Stimulated activated effector memory CD8-positive, alpha-beta T cell treated with anti-CD3 and anti-CD28 coated beads, Interleukin-12 subunit alpha, Interleukin-12 subunit beta, amount 100 ng/mL, for 72 hours (primary cell): ENCODE measurements at regions not wholly inside any gene's neighbourhood (a gene's known extent, or its start where the extent isn't known, plus 50 kb on each side); places are given as distances from the start of the nearest gene placed in this dataset.

Experiments used
- ATAC-seq: fragments of 150-1000 bp; cut with Tn5 transposase; 2 replicates; pipeline ENCODE4 v1.10.0; 2021
- DNase-seq, 2 donors: peaks; one replicate each; pipeline ENCODE4 v3.0.0; 2021 to 2022; ENCODE audit warnings: low spot score in 2 of 2
- H3K27ac Mint-ChIP-seq: one replicate; pipeline ENCODE4 v1.8.0; 2022; ENCODE audit warnings: mild to moderate bottlenecking, mixed read lengths
- H3K36me3 Mint-ChIP-seq: one replicate; pipeline ENCODE4 v1.8.0; 2022; ENCODE audit warnings: mild to moderate bottlenecking, mixed read lengths
- H3K4me1 Mint-ChIP-seq: one replicate; pipeline ENCODE4 v1.8.0; 2022; ENCODE audit warnings: mixed read lengths
- H3K4me3 Mint-ChIP-seq: one replicate; pipeline ENCODE4 v1.8.0; 2022; ENCODE audit warnings: mild to moderate bottlenecking, mixed read lengths
- H3K9me3 Mint-ChIP-seq: one replicate; pipeline ENCODE4 v1.8.0; 2022; ENCODE audit warnings: mixed read lengths

DNA sequence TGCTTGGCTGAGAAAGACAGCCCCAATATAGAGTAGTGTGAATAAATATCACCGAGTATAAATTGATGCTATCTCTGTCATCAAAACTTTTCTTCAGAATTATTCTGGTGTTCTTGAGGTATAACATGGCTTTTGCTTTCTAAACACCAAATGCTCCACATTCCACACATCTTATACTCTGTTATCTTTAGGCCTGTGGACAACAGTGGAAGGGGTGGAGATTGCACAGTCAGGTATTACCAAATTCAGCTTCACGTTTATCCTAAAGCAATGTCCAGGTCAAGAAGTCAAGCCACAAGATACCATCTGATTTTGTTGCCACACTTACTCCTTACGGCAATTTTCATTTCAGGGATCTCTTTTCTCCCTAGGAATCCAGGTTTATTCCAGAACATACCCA lies 394.8 kb downstream of the SI start:
- Mint-ChIP-seq H3K4me3 (no peak overlapping the region), H3K9me3 (peaks cover 18% of the 10 kb centered on the region), H3K36me3 (no peaks in the 10 kb centered on the region), H3K4me1 (no peaks in the 10 kb centered on the region), H3K27ac (no peak overlapping the region)
- DNase-seq = no peak
- no peak for ATAC-seq

DNA sequence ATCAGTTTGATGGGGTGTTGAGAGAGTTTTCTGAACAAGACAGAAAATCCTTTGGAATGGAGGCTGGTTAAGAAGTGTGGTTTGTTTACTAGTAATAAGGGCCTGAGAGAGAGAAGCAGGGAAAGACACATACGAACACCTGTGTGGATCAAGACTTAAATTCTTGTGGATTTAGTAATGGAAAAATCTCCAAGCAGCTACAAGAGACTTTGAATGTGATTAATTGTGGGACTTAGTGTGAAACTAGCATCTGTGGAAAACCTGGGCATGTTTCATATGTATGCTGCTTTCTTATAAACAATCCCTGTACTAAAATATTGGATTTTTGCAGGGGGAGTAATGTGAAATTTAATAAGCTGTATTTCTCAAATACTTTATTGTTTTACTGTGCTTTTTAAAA lies 399.1 kb downstream of the SI start:
- Mint-ChIP-seq H3K4me1 (no peaks in the 10 kb centered on the region), H3K36me3 (no peaks in the 10 kb centered on the region), H3K4me3 (no peak overlapping the region)

DNA sequence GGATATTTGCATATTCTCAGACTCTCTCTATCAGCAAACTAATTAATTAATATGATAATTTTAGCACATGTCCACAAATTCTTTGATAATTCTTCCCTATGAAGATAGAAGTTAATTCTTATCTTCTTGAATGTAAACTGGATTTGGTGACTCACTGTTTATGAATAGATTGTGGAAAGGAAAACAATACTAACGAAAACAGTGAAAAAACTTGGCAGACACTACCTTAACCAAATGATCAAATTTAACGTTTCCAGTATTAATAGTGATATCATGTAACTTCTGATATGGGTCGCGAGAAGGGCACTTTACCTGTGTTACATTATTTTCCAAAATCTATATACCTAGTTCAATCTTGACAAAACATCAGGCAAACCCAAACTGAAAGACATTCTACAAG lies 401.0 kb downstream of the SI start:
- Mint-ChIP-seq H3K27ac (no peak overlapping the region), H3K9me3 (peaks cover 16% of the 10 kb centered on the region), H3K36me3 (no peaks in the 10 kb centered on the region), H3K4me1 (no peaks in the 10 kb centered on the region), H3K4me3 (no peak overlapping the region)
- DNase-seq (no peak), ATAC-seq (no peak)

More for the DNA sequence above, 399.1 kb downstream of the SI start:
- ATAC-seq (no peak), DNase-seq (no peak)
- Mint-ChIP-seq H3K27ac (no peak overlapping the region), H3K9me3 (peaks cover 13% of the 10 kb centered on the region)

DNA sequence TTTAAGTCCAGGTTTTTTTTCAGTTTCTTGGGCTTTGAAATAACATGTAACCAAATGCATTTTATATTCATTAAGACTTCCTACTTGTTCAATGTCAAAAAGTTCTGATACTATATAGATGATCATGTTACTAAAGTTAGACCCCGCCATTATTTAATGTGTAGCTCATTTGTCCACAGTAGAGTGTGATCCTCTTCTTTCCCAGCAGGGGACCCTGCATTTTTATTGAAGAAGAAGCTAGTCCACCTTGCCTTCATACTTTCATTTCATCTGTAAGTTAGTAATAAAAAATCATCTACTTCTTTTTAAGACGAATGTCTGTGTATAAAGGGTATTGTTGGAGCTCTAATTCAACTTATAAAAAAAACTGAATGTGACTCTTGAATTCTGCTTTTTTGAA lies 404.6 kb downstream of the SI start:
- Mint-ChIP-seq H3K4me3 (no peak overlapping the region), H3K4me1 (no peaks in the 10 kb centered on the region), H3K27ac (no peak overlapping the region), H3K9me3 (peaks cover 27% of the 10 kb centered on the region), H3K36me3 (no peaks in the 10 kb centered on the region)
- DNase-seq (no peak), ATAC-seq (no peak)

DNA sequence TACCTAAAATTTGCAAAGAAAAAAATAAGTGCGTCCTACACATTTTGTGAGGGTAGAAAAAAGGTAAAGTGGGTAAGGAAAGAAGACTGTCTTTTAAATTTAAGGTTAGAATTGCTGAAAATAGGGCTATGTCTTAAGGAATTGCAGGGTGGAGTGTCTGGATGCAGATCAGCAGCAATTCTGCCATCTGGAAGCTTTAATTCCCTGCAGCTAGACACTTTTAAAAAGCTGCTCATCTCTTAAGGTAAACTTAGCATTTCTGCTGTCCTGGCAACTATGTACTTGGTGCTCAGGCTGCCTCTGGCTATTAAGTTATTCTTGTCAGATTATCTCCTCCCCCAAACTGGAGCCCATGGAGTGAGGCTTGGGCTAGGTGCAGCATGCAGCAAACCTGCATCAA lies 420.2 kb downstream of the SI start:
- H3K36me3 Mint-ChIP-seq = no peaks in the 10 kb centered on the region

DNA sequence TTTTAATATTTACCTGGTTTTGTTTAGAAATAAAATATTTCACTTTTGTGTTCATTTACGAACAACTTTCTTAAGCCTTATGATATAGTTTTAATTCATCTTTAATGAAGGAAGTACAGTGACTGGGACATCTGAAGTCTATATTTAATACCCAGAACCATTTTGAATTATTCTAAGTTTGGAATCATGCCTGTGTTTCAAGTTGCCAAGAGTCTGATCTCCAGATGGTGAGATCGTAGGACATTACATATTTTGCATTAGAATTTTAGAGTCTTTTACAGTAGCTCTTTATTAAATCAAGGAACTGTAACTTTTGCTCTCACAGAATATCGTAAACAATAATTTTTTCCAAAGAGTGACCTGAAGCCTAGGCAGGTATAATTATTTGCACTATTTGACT lies 420.7 kb downstream of the SI start:
- H3K4me1 Mint-ChIP-seq = no peaks in the 10 kb centered on the region
- no peak for ATAC-seq
- no peak overlapping the region for H3K27ac Mint-ChIP-seq
- H3K4me3 Mint-ChIP-seq = no peak overlapping the region
- no peaks in the 10 kb centered on the region for H3K36me3 Mint-ChIP-seq
- H3K9me3 Mint-ChIP-seq = peaks cover 6% of the 10 kb centered on the region
- DNase-seq = no peak

More for the DNA sequence above, 420.2 kb downstream of the SI start:
- H3K4me1 Mint-ChIP-seq = no peaks in the 10 kb centered on the region
- DNase-seq = no peak
- no peak overlapping the region for H3K27ac Mint-ChIP-seq
- H3K9me3 Mint-ChIP-seq = peaks cover 10% of the 10 kb centered on the region
- ATAC-seq = no peak
- H3K4me3 Mint-ChIP-seq = no peak overlapping the region

DNA sequence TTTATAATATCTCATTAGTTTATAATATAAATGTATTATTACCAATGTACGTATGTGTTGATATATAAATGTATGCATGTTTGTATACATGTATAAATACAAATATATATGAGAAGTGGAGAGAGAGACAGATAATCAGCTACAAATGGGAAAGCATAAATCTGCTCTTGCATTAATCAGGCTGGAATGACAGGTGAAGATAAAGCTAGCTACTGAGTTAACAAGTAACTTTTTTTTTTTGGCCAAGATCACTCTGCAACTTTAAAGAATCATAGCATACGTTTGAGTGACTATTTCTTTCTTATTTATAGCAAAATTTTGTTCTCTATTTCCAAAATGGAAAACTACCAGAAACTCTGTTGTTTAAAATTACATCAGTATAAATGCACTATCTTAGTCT lies 422.8 kb downstream of the SI start:
- Mint-ChIP-seq H3K4me3 (no peak overlapping the region), H3K9me3 (peaks cover 17% of the 10 kb centered on the region), H3K4me1 (no peaks in the 10 kb centered on the region), H3K27ac (no peak overlapping the region), H3K36me3 (no peaks in the 10 kb centered on the region)
- ATAC-seq (no peak), DNase-seq (no peak)

DNA sequence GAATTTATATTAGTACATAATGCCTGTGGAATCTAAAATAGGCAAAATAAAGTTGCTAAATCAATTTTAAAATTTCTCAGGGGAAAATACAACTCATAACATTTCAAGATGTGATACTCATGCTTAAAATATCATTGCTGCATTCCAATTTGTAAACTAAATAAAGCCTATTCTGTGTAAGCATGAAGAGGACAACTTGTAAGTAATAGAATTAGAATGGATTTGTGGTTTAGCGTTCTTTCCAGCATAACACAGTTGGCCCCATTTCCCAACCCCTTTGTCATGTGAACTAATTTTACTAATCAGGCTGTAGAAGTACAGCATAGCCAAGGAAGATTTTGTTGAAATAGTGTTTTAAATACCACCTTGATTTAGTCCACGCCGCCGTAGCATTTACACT lies 437.2 kb downstream of the SI start:
- H3K27ac Mint-ChIP-seq = no peak overlapping the region
- no peak overlapping the region for H3K4me3 Mint-ChIP-seq

DNA sequence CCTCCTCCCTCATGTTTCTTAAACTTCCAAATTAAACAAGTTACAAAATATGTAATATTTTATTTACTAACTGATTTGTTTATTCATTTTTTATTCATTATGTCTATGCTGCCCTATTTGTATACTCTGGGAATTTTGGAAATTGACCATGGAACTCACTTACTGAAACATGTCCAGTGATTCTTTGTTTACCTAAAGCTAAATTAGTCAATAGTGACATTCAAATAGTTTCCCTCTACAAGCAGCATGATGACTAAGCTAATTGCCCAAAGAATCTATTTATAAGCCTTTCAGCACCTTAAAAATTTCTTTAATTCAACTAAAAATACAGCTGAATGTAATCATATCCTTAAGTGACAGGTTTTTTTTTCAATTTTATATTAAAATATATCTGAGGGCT lies 437.7 kb downstream of the SI start:
- DNase-seq (no peak), ATAC-seq (no peak)
- Mint-ChIP-seq H3K9me3 (peaks cover 4% of the 10 kb centered on the region), H3K27ac (no peak overlapping the region), H3K36me3 (no peaks in the 10 kb centered on the region), H3K4me1 (no peaks in the 10 kb centered on the region), H3K4me3 (no peak overlapping the region)

More for the DNA sequence above, 437.2 kb downstream of the SI start:
- DNase-seq (no peak), ATAC-seq (no peak)
- no peaks in the 10 kb centered on the region for H3K4me1 Mint-ChIP-seq
- H3K9me3 Mint-ChIP-seq = peaks cover 6% of the 10 kb centered on the region
- H3K36me3 Mint-ChIP-seq = no peaks in the 10 kb centered on the region

DNA sequence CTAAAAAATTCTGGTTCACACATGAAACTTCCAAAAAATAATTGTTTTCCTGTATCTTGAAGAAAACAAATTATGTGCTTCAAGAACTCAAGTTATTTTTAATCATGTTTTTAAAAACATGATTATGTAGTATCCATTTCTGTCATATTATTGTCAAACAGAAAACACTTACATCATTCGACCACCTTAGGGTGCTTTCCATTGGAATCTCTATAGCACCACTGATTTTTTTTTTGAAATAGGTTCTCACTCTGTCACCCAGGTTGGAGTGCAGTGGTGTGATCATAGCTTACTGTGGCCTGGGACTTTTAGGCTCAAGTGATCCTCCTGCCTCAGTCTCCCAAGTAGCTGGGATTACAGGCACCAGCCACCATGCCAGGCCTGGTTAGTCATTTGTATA lies 457.3 kb downstream of the SI start:
- Mint-ChIP-seq H3K27ac (no peak overlapping the region), H3K9me3 (peaks cover 6% of the 10 kb centered on the region), H3K4me3 (no peak overlapping the region), H3K36me3 (no peaks in the 10 kb centered on the region), H3K4me1 (no peaks in the 10 kb centered on the region)
- DNase-seq = no peak
- ATAC-seq = no peak

DNA sequence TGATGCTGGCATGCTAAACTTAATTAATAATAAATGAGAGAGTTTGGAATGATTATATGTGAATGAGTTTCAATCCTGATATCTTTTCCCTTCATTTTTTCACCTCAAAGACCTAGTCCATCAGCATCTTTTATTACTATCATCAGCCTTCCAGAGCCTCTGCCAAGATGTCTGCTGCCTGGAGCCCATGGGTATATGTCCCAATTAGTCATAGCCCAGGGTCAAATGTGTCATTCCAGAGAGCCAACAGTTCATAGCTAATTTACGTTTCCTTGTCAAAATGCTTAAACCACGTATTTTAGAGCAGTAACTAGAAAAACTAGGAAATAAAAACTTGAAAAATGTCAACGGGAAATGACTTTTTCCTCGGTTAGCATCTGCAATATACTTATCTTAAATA lies 457.9 kb downstream of the SI start:
- H3K9me3 Mint-ChIP-seq = peaks cover 8% of the 10 kb centered on the region
- no peak overlapping the region for H3K4me3 Mint-ChIP-seq
- no peaks in the 10 kb centered on the region for H3K36me3 Mint-ChIP-seq
- H3K4me1 Mint-ChIP-seq = no peaks in the 10 kb centered on the region
- no peak overlapping the region for H3K27ac Mint-ChIP-seq
- DNase-seq = no peak
- ATAC-seq = no peak

DNA sequence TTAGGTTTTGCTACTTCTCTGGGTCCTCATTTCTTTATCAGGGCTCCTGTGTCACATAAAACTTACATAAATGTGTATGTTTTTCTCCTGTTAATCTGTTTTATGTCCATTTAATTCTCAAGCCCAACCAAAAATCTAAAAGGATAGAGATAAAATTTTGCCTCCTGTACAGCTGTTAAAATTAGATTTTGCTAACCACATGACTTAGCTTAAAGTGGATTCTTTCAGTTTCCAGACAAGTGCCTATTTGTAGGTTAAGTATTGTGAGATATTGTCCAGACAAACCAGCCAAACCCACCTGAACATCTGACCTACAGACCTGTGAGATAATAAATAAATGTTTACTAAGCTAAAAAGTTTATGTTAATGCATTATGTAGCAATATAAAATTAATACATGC lies 465.5 kb downstream of the SI start:
- no peak overlapping the region for H3K4me3 Mint-ChIP-seq
- no peak overlapping the region for H3K27ac Mint-ChIP-seq
- no peaks in the 10 kb centered on the region for H3K36me3 Mint-ChIP-seq
- no peak for DNase-seq
- ATAC-seq = no peak
- H3K4me1 Mint-ChIP-seq = no peaks in the 10 kb centered on the region
- peaks cover 8% of the 10 kb centered on the region for H3K9me3 Mint-ChIP-seq

DNA sequence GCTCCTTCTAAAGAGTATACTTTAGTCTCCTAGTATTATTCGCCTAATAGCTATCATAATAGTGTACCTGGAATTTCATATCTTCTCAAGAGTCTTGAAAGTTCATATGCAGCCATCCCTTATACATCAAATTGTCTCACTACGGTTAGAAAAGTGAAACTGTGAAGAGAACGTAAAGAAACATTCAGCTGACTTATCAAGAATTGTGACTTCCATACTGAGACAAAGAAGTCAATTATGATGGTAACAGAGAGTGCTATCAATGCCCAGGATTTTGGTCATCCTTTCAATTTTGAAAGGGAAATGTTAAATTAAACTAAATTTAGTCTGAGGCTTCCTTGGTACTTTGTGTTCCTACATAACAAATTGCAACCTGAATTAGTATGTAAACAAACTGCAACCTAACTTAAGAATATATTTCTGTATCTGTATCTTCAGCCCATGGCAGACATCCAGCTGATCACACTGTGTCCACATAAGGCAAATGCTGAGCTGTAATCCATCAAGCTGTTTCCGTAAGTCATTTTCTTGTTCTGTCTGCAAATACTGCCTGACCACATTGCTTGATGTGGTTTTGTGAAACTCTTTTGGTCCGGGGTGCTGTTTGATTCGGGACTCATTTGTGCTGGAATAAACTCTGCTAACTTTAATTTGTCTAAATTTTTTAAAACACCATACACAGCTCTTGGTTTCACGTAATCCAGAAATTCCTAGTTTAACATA lies 469.6 kb downstream of the SI start:
- peaks cover 7% of the 10 kb centered on the region for H3K9me3 Mint-ChIP-seq
- no peak overlapping the region for H3K4me3 Mint-ChIP-seq
- DNase-seq (no peak), ATAC-seq (no peak)
- H3K4me1 Mint-ChIP-seq = no peaks in the 10 kb centered on the region
- H3K27ac Mint-ChIP-seq = no peak overlapping the region
- H3K36me3 Mint-ChIP-seq = no peaks in the 10 kb centered on the region

DNA sequence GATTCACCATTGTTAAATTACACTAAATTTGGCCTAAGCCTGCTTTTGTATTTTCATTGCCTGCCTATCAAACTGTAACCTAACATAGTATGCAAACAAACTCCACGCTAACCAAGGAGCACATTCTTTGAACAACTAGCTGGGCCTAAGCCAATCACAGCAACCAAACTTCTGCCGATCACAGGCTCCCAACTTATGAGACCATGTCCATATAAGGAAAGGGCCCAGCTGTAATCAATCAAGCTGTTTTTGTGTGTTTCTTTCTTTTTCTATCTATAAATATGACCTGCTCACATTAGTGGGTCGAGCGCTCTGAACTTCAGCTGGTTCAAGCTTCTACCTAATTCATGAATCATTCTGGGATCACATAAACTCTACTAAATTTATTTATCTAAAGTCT lies 473.6 kb downstream of the SI start:
- ATAC-seq = no peak
- Mint-ChIP-seq H3K27ac (no peak overlapping the region), H3K4me1 (no peaks in the 10 kb centered on the region), H3K4me3 (no peak overlapping the region), H3K9me3 (peaks cover 9% of the 10 kb centered on the region), H3K36me3 (no peaks in the 10 kb centered on the region)
- DNase-seq = no peak

DNA sequence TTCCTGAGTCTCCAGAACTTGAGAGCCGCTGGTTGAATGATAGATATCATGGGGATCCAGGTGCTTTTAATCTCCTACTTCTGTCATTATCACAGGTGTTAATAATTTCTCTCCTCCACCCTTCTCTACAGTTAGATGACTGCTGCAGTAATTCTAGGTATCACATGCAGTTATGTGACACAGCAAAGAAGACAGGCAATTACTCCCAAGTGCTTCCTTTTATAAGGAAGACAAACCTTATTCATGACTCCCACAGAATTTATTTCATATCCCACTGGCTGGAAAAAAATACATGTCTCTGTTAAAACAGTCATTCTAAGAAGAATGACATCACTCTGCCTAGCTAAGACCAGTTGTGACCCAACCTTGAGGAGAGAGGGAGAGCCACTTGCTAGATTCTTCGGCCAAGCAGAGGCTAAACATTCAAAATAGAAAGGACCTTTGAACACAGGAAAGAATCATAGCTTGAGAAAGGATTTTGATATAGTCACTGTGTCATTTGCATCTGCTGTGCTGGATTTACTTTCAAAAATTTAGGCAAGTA lies 500.6 kb downstream of the SI start:
- Mint-ChIP-seq H3K4me3 (no peak overlapping the region), H3K27ac (no peak overlapping the region), H3K4me1 (no peaks in the 10 kb centered on the region), H3K36me3 (no peaks in the 10 kb centered on the region), H3K9me3 (peaks cover 17% of the 10 kb centered on the region)
- no peak for DNase-seq
- ATAC-seq = no peak

DNA sequence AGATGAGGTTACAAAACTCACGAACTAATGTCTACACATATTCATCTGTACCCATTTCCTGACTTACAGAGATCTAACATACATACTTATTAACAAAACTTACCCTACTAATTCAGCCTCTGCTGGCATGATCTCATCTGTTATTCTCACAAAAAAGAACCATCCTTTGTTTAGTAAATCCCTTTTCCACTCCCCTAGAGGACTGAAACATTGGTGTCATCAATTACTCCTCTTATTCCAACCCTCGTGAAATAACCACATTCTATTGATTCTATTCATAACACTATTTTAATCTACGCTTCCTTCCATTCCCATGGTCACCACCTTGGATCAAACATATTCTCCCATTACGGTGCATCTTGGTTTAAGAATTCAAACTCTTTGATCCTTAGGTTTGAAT lies 505.9 kb downstream of the SI start:
- DNase-seq = no peak
- no peaks in the 10 kb centered on the region for H3K36me3 Mint-ChIP-seq
- H3K4me3 Mint-ChIP-seq = no peak overlapping the region
- no peaks in the 10 kb centered on the region for H3K4me1 Mint-ChIP-seq
- ATAC-seq = no peak
- no peak overlapping the region for H3K27ac Mint-ChIP-seq
- peaks cover 19% of the 10 kb centered on the region for H3K9me3 Mint-ChIP-seq

DNA sequence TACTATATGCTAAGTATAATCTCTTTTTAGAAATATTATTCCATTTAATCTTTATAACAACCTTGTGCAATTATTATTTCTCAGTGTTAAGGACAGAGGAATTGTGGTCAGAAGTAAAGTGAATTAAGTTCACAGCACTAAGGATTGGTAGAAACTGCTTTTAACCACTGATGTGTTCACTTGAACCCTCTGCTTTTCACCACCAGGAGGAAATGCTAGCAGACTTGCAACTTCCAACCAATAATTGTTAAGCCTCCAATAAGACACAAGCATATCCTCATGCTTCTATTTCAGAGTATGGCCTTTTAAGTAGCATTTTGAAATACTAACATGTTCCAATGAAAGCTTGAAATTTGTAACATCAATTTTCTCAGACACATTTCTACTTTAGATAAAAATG lies 527.4 kb downstream of the SI start:
- Mint-ChIP-seq H3K36me3 (no peaks in the 10 kb centered on the region), H3K27ac (no peak overlapping the region), H3K4me1 (no peaks in the 10 kb centered on the region), H3K4me3 (no peak overlapping the region), H3K9me3 (peaks cover 9% of the 10 kb centered on the region)
- ATAC-seq = no peak
- no peak for DNase-seq
